ENCODE measurements at regions not wholly inside any gene's neighbourhood (a gene's known extent, or its start where the extent isn't known, plus 50 kb on each side); places are given as distances from the start of the nearest gene placed in this dataset.

DNA sequence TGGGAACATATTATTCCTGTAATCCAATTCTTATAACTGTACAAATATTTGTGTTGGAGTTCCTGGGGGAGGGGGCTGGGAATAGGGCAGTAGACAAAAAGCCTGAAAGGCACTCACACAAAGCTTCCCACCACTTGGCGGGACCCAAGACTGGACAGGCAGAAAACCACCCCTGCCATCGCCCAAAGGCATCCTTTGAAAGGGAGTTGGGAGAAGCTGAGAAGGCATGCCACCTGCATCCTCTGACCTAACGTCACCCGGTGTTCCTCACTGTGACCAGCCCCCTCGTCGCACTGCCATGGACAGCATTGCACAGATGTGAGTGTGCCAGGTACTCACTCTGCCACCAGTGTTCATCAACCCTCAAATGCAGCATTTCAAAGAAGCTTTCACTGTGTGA is 80.6 kb upstream of the SMIM23 start:
- TF ChIP-seq, protein P1, sequence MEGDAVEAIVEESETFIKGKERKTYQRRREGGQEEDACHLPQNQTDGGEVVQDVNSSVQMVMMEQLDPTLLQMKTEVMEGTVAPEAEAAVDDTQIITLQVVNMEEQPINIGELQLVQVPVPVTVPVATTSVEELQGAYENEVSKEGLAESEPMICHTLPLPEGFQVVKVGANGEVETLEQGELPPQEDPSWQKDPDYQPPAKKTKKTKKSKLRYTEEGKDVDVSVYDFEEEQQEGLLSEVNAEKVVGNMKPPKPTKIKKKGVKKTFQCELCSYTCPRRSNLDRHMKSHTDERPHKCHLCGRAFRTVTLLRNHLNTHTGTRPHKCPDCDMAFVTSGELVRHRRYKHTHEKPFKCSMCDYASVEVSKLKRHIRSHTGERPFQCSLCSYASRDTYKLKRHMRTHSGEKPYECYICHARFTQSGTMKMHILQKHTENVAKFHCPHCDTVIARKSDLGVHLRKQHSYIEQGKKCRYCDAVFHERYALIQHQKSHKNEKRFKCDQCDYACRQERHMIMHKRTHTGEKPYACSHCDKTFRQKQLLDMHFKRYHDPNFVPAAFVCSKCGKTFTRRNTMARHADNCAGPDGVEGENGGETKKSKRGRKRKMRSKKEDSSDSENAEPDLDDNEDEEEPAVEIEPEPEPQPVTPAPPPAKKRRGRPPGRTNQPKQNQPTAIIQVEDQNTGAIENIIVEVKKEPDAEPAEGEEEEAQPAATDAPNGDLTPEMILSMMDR (IDR thresholded peaks at IDR 0.05) = no peak
- DNase-seq = no peak
- Mint-ChIP-seq H3K4me1 (peaks cover 59% of the 10 kb centered on the region), H3K36me3 (ENCODE audit: low read depth) (no peaks in the 10 kb centered on the region), H3K4me3 (no peak overlapping the region), H3K27ac (no peak overlapping the region), H3K9me3 (no peaks in the 10 kb centered on the region), H3K27me3 (ENCODE audit: low read depth, poor library complexity) (peaks cover 9% of the 10 kb centered on the region)

DNA sequence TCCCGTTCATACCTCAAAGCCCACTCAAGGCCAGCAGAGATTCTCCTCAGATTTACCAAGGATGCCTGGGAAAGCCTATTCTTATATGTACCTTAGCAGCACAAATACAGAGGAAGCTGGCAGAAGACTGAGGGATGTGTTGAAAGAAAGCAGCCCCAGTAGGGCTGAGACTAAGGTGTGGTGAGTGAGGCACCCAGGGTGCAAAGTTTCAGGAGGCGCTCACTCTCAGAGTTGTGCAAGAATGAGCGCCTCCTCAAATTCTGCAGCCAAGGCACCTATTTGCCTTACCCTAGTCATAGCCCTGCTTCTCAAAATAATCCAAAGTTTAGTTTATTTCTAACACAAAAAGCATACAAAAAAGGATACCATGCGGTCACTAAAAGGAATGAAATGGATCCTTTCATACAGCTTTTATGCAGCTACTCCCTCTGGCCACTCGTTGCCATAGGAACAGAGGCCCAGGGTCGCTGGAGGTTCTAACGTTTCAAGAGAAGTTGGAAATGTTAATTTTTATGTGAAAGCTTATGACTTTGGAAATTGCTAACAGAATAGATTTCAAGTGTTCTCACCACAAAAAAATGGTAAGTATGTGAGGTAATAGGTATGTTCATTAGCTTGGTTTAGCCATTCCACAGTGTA is 79.7 kb upstream of the SMIM23 start:
- DNase-seq = no peak
- H3K4me3 Mint-ChIP-seq = no peak overlapping the region
- H3K27ac Mint-ChIP-seq = no peak overlapping the region
- TF ChIP-seq, protein P1 (IDR thresholded peaks at IDR 0.05) = no peak
- peaks cover 51% of the 10 kb centered on the region for H3K4me1 Mint-ChIP-seq
- no peaks in the 10 kb centered on the region for H3K36me3 Mint-ChIP-seq (ENCODE audit: low read depth)
- no peaks in the 10 kb centered on the region for H3K9me3 Mint-ChIP-seq
- peaks cover 9% of the 10 kb centered on the region for H3K27me3 Mint-ChIP-seq (ENCODE audit: low read depth, poor library complexity)

DNA sequence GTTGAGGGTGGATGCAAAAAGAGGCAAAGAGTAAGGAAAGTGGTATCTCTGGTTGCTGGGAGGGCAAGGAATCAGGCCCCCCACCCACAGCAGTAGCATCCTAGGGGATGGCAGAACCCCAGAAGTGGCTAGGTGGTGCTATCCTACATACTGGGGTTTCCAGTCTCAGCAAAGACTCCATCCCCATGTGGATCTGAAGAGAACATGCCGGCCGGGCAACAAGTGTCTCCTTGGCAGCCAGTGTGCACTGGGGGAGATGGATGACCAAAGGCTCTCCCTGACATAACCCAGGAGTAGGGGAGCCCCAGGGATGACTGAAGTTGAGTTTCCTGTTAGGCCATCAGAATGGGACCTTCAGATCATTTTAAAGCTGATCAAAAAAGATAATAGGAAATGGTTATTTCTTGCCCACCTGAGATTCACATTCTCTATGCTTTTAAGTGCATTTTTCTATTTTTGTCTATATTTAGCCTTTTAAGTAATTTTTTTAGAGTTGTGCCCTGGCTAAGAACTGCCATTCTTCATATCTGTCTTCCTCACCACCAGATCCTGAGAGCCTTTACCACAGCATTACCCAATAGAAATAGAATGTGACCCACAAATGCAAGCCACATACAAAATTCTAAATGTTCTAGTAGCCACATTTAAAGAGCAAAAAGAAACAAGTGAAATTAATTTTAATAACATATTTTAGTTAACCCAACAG is 78.7 kb upstream of the SMIM23 start:
- H3K27ac Mint-ChIP-seq = no peak overlapping the region
- no peak overlapping the region for H3K4me3 Mint-ChIP-seq
- no peaks in the 10 kb centered on the region for H3K36me3 Mint-ChIP-seq (ENCODE audit: low read depth)
- H3K9me3 Mint-ChIP-seq = no peaks in the 10 kb centered on the region
- DNase-seq = no peak
- H3K27me3 Mint-ChIP-seq (ENCODE audit: low read depth, poor library complexity) = peaks cover 6% of the 10 kb centered on the region
- TF ChIP-seq, protein P1 (IDR thresholded peaks at IDR 0.05) = no peak
- peaks cover 41% of the 10 kb centered on the region for H3K4me1 Mint-ChIP-seq

DNA sequence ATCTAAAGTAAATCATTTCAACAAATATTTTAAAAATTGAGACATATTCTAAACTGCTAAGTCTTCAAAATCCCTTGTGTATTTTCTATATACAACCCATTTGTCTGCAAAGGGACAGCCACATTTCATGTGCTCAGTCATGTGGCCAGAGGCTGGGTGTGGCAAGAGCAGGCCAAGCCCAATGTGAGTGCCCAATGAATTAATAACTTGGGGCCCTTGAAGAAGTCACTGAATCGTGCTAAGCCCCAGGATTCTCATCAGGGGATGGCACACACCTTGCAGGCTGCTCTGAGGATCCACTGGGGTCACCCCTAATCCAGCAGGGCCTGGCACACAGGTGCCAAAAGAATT is 78.2 kb upstream of the SMIM23 start:
- Mint-ChIP-seq H3K36me3 (ENCODE audit: low read depth) (no peaks in the 10 kb centered on the region), H3K27me3 (ENCODE audit: low read depth, poor library complexity) (peaks cover 8% of the 10 kb centered on the region), H3K27ac (no peak overlapping the region), H3K4me3 (no peak overlapping the region), H3K9me3 (no peaks in the 10 kb centered on the region), H3K4me1 (peaks cover 36% of the 10 kb centered on the region)
- DNase-seq = no peak
- TF ChIP-seq, protein P1 (IDR thresholded peaks at IDR 0.05) = no peak

DNA sequence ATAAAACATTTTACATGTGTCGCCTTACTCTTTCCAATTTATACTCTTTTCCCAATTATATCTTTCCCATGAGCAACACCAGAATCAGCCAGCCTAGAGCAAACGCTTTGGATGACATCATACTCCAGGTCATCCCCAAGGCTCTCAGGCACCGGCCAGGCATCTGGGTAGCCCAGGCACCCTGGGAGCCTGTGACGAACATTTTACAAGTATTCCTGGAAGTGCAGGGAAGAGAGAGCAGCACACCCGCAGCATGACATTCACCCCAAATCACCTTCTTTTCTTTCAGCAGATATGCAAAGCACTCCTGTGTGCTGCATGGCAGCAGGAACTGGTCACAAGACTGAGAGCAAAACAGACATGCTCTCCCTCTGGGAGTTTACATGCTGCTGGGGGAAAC is 75.7 kb upstream of the SMIM23 start:
- Mint-ChIP-seq H3K36me3 (ENCODE audit: low read depth) (no peaks in the 10 kb centered on the region), H3K27ac (peak overlapping the region; percentile 55), H3K27me3 (ENCODE audit: low read depth, poor library complexity) (peaks cover 7% of the 10 kb centered on the region), H3K4me3 (no peak overlapping the region), H3K4me1 (peaks cover 21% of the 10 kb centered on the region), H3K9me3 (no peaks in the 10 kb centered on the region)
- DNase-seq = no peak
- TF ChIP-seq, protein P1 (IDR thresholded peaks at IDR 0.05) = no peak
